AG09309 (cell line): ENCODE measurements at regions not wholly inside any gene's neighbourhood (a gene's known extent, or its start where the extent isn't known, plus 50 kb on each side); places are given as distances from the start of the nearest gene placed in this dataset.

Experiments
- DNase-seq: peaks from one replicate; pipeline ENCODE4 v3.0.0-alpha.2; 2010; ENCODE audit warnings: low read depth
- H3K4me3 ChIP-seq: 2 replicates; pipeline ENCODE4 v1.5.1; 2011; ENCODE audit warnings: mild to moderate bottlenecking, low read depth, low read length, moderate library complexity; ENCODE audit not compliant: control insufficient read depth
- CTCF ChIP-seq: IDR thresholded peaks from 2 replicates; pipeline ENCODE4 v1.5.1; 2011; ENCODE audit warnings: mild to moderate bottlenecking, low read depth, low read length, inconsistent platforms; ENCODE audit not compliant: insufficient read depth, control insufficient read depth; ENCODE audit errors: missing control alignments

- H3K4me3 ChIP-seq: no peak overlapping the region
- no peak for TF ChIP-seq CTCF
- no peak for DNase-seq
Measured at GRCh38 chr2:196365145-196365544, 193.8 kb upstream of the STK17B start.

GRCh38 chr2:196365923-196366322, 194.5 kb upstream of the STK17B start:
- TF ChIP-seq CTCF: no peak
- no peak for DNase-seq
- no peak overlapping the region for H3K4me3 ChIP-seq

- TF ChIP-seq CTCF: no peak
- no peak for DNase-seq
- no peak overlapping the region for H3K4me3 ChIP-seq
Measured at GRCh38 chr2:196367633-196368032, 196.3 kb upstream of the STK17B start.

- TF ChIP-seq CTCF: no peak
- no peak for DNase-seq
- H3K4me3 ChIP-seq: no peak overlapping the region
Measured at GRCh38 chr2:196368546-196369225, 197.3 kb upstream of the STK17B start.

GRCh38 chr2:196369967-196370366, 198.6 kb upstream of the STK17B start:
- H3K4me3 ChIP-seq: no peak overlapping the region
- no peak for TF ChIP-seq CTCF
- no peak for DNase-seq

- no peak for DNase-seq
- TF ChIP-seq CTCF: no peak
- H3K4me3 ChIP-seq: no peak overlapping the region
Measured at GRCh38 chr2:196370381-196370780, 199.0 kb upstream of the STK17B start.

- H3K4me3 ChIP-seq: no peak overlapping the region
- no peak for DNase-seq
Measured at GRCh38 chr2:196372276-196372809, 201.0 kb upstream of the STK17B start.

More at GRCh38 chr2:196372276-196372809, 201.0 kb upstream of the STK17B start:
- TF ChIP-seq CTCF: no peak
